GM10266 (cell line): ENCODE measurements at regions not wholly inside any gene's neighbourhood (a gene's known extent, or its start where the extent isn't known, plus 50 kb on each side); places are given as distances from the start of the nearest gene placed in this dataset.

Experiments
- DNase-seq: peaks from one replicate; pipeline ENCODE4 v3.0.0; 2012; ENCODE audit errors: extremely low spot score
- TF ChIP-seq, protein P1 (sequence below): IDR thresholded peaks from 2 replicates; pipeline ENCODE4 v1.5.1; 2012; ENCODE audit warnings: mild to moderate bottlenecking, low read depth; ENCODE audit not compliant: control insufficient read depth, insufficient read depth; ENCODE audit errors: missing control alignments

DNA sequence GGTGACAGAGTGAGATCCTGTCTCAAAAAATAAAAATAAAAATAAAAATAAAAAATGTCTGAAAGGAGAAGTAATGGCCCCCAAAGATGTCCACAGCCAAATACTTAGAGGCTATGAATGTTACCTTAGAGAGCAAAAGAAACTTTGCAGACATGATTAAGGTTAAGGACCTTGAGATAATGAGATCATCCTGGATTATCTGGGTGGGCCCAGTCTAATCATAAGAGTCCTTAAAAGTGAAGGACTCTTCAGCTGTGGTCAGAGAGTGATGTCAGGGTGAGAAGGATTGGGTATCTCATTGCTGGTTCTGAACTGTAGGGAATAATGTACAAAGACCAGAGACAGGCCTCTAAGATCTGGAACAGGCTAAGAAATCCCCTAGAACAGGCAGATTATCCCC lies 84.9 kb upstream of the POU1F1 start:
- no peak for DNase-seq
- TF ChIP-seq, protein P1, sequence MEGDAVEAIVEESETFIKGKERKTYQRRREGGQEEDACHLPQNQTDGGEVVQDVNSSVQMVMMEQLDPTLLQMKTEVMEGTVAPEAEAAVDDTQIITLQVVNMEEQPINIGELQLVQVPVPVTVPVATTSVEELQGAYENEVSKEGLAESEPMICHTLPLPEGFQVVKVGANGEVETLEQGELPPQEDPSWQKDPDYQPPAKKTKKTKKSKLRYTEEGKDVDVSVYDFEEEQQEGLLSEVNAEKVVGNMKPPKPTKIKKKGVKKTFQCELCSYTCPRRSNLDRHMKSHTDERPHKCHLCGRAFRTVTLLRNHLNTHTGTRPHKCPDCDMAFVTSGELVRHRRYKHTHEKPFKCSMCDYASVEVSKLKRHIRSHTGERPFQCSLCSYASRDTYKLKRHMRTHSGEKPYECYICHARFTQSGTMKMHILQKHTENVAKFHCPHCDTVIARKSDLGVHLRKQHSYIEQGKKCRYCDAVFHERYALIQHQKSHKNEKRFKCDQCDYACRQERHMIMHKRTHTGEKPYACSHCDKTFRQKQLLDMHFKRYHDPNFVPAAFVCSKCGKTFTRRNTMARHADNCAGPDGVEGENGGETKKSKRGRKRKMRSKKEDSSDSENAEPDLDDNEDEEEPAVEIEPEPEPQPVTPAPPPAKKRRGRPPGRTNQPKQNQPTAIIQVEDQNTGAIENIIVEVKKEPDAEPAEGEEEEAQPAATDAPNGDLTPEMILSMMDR = no peak

DNA sequence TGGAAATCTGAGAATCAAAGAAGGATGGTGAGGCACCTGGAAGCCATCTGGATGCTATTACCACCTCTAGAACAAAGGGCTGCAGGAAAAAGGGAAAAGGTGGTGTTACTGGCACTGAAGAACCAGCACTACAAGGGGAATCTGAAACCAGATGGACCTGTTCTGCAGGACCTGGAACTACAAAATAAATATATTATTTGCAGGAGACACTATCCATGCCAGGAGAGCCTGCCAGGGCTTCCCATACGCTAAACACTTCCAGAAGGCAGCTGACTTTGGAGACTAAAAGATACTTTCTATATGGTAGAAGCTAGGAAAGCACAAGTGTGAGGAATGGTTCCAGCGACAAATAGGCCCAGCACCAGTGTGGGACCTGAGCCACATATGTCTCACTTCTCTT lies 83.4 kb upstream of the POU1F1 start:
- DNase-seq = no peak
- TF ChIP-seq, protein P1 = no peak

DNA sequence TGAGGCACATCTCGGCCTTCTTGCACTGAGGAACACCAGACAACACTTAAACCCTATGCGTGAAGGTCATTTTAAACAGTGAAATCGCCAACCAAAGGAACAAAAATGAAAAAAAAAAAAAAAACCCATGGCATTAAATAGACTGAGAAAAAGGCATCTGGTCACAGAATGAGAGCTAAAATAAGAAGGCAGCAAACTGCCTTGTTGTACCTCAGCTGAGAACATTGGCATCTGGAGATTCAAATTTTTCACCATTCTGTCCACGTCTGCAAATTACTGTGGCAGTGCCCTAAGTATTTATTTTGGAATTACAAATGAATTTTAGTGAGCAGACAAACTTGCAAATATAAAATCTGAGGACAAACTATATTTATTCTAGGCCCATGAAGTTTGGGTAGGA lies 82.6 kb upstream of the POU1F1 start:
- DNase-seq = no peak
- TF ChIP-seq, protein P1 = no peak

DNA sequence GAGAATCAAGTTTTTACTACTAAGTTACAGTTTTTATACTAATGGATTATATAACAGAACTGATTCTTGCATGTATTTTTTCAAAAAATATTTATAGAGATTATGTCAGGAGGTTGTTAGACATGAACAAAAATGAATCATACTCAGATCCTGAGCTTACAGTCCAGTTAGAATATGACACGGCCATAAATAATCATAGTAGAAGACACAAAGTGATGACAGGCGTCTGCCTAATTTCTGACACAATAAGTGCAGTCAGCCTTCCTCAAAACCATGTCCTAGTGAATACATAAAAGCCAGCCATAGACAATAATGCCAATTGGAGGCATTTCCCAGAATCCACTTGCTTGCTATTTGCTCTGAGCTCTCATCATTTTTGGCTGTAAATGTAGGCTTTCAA lies 81.7 kb upstream of the POU1F1 start:
- no peak for DNase-seq
- TF ChIP-seq, protein P1 = no peak

DNA sequence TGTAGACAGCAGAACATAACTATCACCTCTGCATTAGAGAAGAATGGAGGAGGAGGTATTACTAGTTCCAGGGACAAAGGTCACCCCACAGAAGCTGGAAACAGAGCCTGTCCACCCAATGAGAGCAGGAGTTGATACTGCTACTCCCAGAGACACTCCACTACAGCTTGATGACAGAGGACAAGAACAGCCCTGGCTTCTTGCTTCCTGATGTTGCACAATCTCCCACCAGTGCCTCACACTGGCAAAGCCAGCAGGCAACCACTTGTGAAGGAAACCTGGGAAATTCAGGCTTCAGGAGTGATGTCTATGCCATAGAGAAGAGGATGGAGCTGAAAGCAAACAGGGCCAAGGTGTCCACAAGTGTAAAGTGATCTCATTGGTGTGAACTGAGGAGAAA lies 78.0 kb upstream of the POU1F1 start:
- TF ChIP-seq, protein P1 = no peak
- DNase-seq = no peak

DNA sequence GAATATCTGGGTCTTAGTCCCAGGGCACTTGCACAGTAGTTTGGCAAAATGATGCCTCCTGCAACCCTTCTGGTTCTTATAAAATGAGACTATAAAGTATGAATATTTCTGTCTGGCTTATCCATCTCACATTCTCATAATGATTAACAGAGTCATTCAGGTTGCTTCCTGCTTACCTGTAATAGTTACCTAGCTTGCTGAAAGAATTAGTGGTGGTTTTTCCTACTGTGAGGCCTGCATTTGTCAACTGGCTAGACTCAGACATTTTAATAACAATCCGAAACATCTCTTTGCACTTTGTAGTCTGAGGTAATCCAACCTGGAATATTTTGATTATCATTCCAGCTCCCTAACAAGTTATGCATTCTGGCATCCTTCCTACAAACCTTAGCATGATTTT lies 75.6 kb upstream of the POU1F1 start:
- TF ChIP-seq, protein P1 = no peak
- no peak for DNase-seq

DNA sequence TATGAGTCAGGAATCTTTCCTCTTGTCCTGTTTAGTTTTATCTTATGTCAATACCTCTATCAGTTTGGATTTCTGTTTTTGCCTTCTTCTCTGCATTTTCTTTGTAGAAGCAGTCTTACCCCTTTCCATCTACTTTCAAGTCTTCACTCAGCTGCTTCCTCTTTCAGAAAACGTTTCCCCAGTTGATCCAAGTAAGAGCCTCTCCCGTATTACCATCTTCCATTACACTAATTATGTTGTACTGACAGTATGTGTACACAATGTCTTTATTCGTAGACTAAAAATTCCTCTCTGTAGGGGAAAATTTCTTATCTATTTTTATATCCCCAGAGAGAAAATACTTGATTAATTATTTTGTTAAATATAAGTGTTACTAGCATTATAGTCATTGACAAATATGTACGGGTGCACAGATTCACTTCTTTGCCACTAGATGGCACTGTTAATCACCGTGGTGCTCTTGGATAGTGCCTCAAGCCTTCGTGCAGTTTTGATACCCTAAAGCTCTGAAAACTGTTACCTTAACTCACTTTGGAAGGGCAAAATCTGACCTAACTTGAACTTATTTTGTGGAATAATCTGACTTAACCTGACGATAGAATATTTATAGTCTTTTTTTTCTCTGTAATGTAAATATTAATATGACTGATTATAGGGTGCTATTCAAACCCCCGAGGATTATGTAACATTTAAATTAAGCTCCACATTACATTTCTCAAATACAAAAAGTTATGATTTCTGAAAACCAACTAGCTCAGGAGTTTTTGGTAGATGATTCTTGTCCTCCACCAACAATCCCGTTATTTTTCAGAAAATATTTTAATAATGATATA lies 74.2 kb upstream of the POU1F1 start:
- TF ChIP-seq, protein P1 = peak; percentile 87
- peak; percentile 53 for DNase-seq
